Germinal center (tissue), 1 donor: ENCODE measurements at regions not wholly inside any gene's neighbourhood (a gene's known extent, or its start where the extent isn't known, plus 50 kb on each side); places are given as distances from the start of the nearest gene placed in this dataset.

Experiments used
- DNase-seq: peaks from one replicate; pipeline ENCODE4 v3.0.0; 2012; ENCODE audit warnings: mixed read lengths, low spot score

DNA sequence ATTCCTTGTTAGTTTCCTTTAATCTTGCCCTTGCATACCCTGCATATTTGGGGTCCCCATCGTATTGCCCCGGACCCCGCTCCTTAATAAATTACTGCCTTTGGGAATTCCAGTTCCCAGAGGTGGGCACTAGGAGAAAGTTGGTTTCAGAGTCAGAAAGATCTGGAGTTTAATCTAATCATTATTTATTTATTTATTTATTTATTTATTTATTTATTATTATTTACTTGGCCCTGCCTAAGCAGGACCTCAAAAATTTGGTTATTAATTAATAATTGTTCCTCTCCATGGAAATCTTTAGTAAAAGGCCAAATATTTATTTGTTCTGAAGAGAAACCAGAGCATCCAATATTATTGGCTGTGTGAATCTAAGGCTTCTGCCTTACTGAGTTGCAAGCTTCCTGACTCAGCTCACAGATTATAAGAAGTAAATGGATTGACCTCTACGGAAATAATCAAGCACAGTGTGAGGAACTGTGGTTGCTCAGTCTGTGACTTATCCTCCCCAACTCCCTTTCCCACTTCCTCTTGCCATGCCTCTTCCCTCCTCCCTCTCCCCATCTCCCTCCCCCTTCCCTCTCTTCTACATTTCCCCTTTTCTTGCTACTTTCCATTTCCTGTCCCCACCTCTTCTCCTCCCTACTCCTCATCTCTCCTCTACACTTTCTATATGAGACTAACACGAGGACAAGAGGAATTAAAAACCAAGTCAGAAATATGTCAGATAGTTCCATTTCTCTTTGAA is 61.5 kb upstream of the AP1S2 start:
- no peak for DNase-seq

DNA sequence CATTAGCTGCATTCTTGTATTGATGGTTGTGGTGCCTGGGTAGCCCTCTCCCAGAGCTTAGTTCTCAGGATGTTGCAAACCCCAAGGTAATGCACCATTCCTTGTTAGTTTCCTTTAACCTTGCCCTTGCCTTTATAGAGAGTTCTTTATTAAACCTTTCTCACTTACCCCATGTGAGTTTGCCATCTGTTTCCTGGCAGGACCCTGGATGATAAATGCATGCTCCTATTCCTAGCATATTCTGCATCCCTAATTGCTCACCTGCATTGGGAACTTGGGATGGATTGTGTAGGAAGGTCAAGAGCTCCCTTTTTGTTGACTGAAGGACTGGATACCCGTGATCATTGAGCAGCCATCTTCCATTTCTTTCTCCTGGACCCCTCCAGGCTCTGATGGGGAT is 59.9 kb upstream of the AP1S2 start:
- DNase-seq, result no peak

DNA sequence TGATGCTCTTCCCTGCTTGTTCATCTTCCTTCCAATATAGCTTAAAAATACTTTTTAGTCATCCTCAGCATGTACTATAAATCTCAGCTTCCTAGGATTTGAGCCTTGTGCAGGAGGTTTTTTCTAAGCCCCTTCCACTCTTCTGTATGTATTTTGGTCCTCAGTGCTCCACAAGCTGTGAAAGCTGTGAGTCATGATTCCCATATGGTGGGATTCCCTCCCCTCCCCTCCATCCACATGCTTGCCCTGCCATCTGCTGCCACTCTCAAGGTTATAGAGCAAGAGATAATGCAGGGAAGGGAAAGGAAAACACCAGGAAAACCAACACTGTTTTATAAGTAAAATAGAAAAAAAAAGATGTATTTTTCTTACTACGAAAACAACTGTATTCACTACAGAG is 58.5 kb upstream of the AP1S2 start:
- no peak for DNase-seq

GRCh38 chrX:15911734-15912550 is 57.3 kb upstream of the AP1S2 start:
- DNase-seq, result no peak

DNA sequence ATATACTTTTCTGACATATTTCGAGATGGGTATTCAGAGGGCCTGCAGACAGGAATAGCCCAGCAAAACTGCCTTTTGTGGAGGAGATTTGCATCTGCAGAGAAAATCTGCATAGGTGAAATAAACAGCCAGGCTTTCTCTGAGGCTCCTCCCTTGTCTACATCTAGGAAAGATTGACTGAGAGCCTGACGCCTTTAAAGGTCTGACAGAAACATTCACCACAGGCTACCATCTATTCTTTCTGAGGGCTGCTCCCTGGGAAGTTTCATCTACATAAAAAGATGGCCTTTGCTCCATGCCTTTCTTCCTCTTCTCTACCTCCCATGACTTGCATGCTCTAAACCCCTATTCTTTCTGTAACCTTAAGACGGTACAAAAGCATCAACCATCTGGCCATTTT is 55.0 kb upstream of the AP1S2 start:
- no peak for DNase-seq

GRCh38 chrX:15908603-15909290 is 54.1 kb upstream of the AP1S2 start:
- DNase-seq, result no peak

DNA sequence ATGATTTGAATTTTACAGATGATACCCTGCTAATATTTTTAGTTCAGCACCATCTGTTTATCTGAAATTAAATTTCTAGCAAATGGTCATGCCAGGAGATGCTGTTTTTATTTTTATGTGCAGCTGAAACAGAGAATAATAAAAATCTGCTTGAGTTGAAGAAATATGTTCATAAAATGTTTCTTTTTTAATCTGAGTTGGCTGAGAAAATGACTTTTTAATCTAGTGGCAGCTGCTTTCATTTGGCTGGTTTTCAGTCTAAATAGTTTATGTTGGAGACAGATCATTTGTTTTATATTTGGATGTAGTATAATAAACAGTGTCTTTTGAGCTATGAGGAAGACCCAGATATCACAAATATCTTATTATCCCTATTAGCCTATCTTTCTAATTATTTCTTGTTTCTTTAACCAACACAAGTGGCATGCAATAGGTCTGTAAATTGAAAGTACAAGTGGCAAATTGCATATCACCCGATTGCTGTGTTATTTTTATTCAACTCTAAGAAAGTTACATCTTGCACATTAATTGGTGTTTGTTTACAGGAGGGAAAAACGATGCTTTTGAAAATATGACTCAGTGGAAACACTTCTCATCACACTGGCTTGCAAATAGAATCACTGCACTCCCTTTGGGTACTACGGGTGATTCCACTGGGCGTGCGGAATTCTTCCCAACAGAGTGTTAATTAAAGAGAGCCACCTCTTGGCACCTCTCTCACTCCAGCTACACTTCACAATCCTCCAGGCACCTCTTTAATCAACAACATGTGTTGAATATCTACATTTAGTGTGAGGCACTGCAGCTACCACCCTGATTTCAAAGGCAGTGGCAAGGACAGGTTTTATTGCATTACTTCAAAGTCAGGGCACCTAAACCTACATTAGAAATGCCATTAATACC is 51.7 kb upstream of the AP1S2 start:
- no peak for DNase-seq
